ENCODE measurements at regions not wholly inside any gene's neighbourhood (a gene's known extent, or its start where the extent isn't known, plus 50 kb on each side); places are given as distances from the start of the nearest gene placed in this dataset.

GRCh38 chr4:100302061-100303026 lies 112.1 kb upstream of the DDIT4L start:
- TF ChIP-seq CTCF (IDR thresholded peaks at IDR 0.05) (no peak), POLR2A (IDR thresholded peaks at IDR 0.05) (no peak), POLR2AphosphoS5 (IDR thresholded peaks at IDR 0.05) (no peak), EP300 (IDR thresholded peaks at IDR 0.05; ENCODE audit: low read depth) (no peak)
